Cardiac muscle cell (in vitro differentiated cells and primary cell): ENCODE measurements at regions not wholly inside any gene's neighbourhood (a gene's known extent, or its start where the extent isn't known, plus 50 kb on each side); places are given as distances from the start of the nearest gene placed in this dataset.
A peak's percentile ranks its signal among the peaks of the same experiment; 100 is the strongest.

ENCODE experiments used
- DNase-seq, 2 donors: peaks; one replicate each; pipeline versions ENCODE4 v3.0.0 to v3.0.0-alpha.2; 2010 to 2017; ENCODE audit warnings: low read depth in 1 of 2, low spot score in 1 of 2
- H3K27ac ChIP-seq: fragments of 200-600 bp; sonication (generic); 2 replicates; pipeline ENCODE4 v1.5.1; 2016
- H3K27me3 ChIP-seq: fragments of 200-600 bp; sonication (generic); 2 replicates; pipeline ENCODE4 v1.6.0; 2016; ENCODE audit warnings: control low read depth
- H3K36me3 ChIP-seq: fragments of 200-600 bp; sonication (generic); 2 replicates; pipeline ENCODE4 v1.5.1; 2016; ENCODE audit warnings: control low read depth
- H3K4me1 ChIP-seq: fragments of 200-600 bp; sonication (generic); 2 replicates; pipeline ENCODE4 v1.8.1; 2017; ENCODE audit warnings: low read depth, mild to moderate bottlenecking, mixed run types
- H3K4me3 ChIP-seq: fragments of 200-600 bp; sonication (generic); 2 replicates; pipeline ENCODE4 v1.5.1; 2016; ENCODE audit warnings: mild to moderate bottlenecking
- H3K9me3 ChIP-seq: fragments of 200-600 bp; sonication (generic); 2 replicates; pipeline ENCODE4 v1.5.1; 2017; ENCODE audit warnings: low read depth, mild to moderate bottlenecking, control low read depth
- CTCF ChIP-seq: IDR thresholded peaks from 2 replicates; pipeline ENCODE4 v1.5.1; 2012; ENCODE audit warnings: low read depth, mild to moderate bottlenecking, low read length

- no peaks in the 10 kb centered on the region for H3K9me3 ChIP-seq
- TF ChIP-seq CTCF = no peak
- H3K27ac ChIP-seq = no peak overlapping the region
- no peaks in the 10 kb centered on the region for H3K36me3 ChIP-seq
- H3K4me3 ChIP-seq = no peak overlapping the region
- no peak for DNase-seq
- H3K27me3 ChIP-seq = no peaks in the 10 kb centered on the region
- H3K4me1 ChIP-seq = no peaks in the 10 kb centered on the region
Observed at GRCh38 chr9:103126494-103126893, 131.4 kb downstream of the CYLC2 start.

- no peaks in the 10 kb centered on the region for H3K9me3 ChIP-seq
- no peak for DNase-seq
- no peak for TF ChIP-seq CTCF
- H3K27ac ChIP-seq = no peak overlapping the region
- no peaks in the 10 kb centered on the region for H3K4me1 ChIP-seq
- H3K4me3 ChIP-seq = no peak overlapping the region
- no peaks in the 10 kb centered on the region for H3K36me3 ChIP-seq
- H3K27me3 ChIP-seq = no peaks in the 10 kb centered on the region
Observed at GRCh38 chr9:103139891-103140290, 144.8 kb downstream of the CYLC2 start.

- H3K27ac ChIP-seq = no peak overlapping the region
- no peak for DNase-seq
- no peaks in the 10 kb centered on the region for H3K9me3 ChIP-seq
- no peak overlapping the region for H3K4me3 ChIP-seq
- H3K4me1 ChIP-seq = no peaks in the 10 kb centered on the region
- TF ChIP-seq CTCF = no peak
- no peaks in the 10 kb centered on the region for H3K27me3 ChIP-seq
- H3K36me3 ChIP-seq = no peaks in the 10 kb centered on the region
Observed at GRCh38 chr9:103152473-103152872, 157.3 kb downstream of the CYLC2 start.

- H3K27ac ChIP-seq = no peak overlapping the region
- no peaks in the 10 kb centered on the region for H3K9me3 ChIP-seq
- no peaks in the 10 kb centered on the region for H3K4me1 ChIP-seq
- no peak for TF ChIP-seq CTCF
- H3K4me3 ChIP-seq = no peak overlapping the region
- no peaks in the 10 kb centered on the region for H3K36me3 ChIP-seq
- no peaks in the 10 kb centered on the region for H3K27me3 ChIP-seq
- no peak for DNase-seq
Observed at GRCh38 chr9:103167530-103167929, 172.4 kb downstream of the CYLC2 start.

- Histone ChIP-seq H3K27me3 (no peaks in the 10 kb centered on the region), H3K9me3 (no peaks in the 10 kb centered on the region), H3K36me3 (no peaks in the 10 kb centered on the region), H3K4me3 (no peak overlapping the region), H3K27ac (no peak overlapping the region), H3K4me1 (no peaks in the 10 kb centered on the region)
- peak in 1 of 2 donors; percentile 0 for DNase-seq
- no peak for TF ChIP-seq CTCF
Observed at GRCh38 chr9:103168254-103168653, 173.1 kb downstream of the CYLC2 start.

GRCh38 chr9:103169798-103170197, 174.7 kb downstream of the CYLC2 start:
- Histone ChIP-seq H3K27me3 (no peaks in the 10 kb centered on the region), H3K9me3 (no peaks in the 10 kb centered on the region), H3K4me1 (no peaks in the 10 kb centered on the region), H3K27ac (no peak overlapping the region), H3K4me3 (no peak overlapping the region), H3K36me3 (no peaks in the 10 kb centered on the region)
- no peak for TF ChIP-seq CTCF
- no peak for DNase-seq
